BE2C (cell line): ENCODE measurements at regions not wholly inside any gene's neighbourhood (a gene's known extent, or its start where the extent isn't known, plus 50 kb on each side); places are given as distances from the start of the nearest gene placed in this dataset.

Experiments used
- DNase-seq: peaks from one replicate; pipeline ENCODE4 v3.0.0-alpha.2; 2020
- H3K27me3 ChIP-seq: fragments of 250-450 bp; sonication (Bioruptor Pico); 2 replicates; pipeline ENCODE4 v1.5.1; 2020; ENCODE audit warnings: mild to moderate bottlenecking
- H3K36me3 ChIP-seq: fragments of 250-450 bp; sonication (Bioruptor Pico); 2 replicates; pipeline ENCODE4 v1.5.1; 2020; ENCODE audit warnings: mild to moderate bottlenecking
- H3K4me1 ChIP-seq: fragments of 250-450 bp; sonication (Bioruptor Pico); 2 replicates; pipeline ENCODE4 v1.5.1; 2020
- H3K4me3 ChIP-seq: 2 replicates; pipeline ENCODE4 v1.5.1; 2011; ENCODE audit warnings: low read depth, low read length
- H3K9me3 ChIP-seq: fragments of 250-450 bp; sonication (Bioruptor Pico); 2 replicates; pipeline ENCODE4 v1.5.1; 2020
- TF ChIP-seq, protein P1 (sequence below): IDR thresholded peaks from 2 replicates; pipeline ENCODE4 v1.5.1; 2012; ENCODE audit warnings: mild to moderate bottlenecking, low read depth, low read length

DNA sequence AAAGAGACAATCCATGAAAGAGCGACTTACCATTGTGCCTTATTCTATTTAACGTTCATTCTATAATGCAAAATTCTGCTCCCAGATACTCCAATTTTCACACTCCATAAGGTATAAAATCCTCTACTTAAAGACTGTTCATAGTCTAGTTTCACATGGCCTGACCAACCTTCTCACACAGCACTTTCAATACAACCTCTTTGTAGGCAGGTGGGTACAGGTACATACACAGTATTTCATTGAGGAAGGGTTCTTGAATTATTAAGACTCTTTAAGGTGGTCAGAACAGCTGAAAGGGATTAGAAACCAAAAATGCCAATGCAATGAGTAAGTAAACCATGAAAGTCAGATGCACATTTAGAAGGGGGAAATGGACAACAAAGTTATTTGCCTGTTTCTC, 352.0 kb downstream of the PARP8 start:
- TF ChIP-seq, protein P1, sequence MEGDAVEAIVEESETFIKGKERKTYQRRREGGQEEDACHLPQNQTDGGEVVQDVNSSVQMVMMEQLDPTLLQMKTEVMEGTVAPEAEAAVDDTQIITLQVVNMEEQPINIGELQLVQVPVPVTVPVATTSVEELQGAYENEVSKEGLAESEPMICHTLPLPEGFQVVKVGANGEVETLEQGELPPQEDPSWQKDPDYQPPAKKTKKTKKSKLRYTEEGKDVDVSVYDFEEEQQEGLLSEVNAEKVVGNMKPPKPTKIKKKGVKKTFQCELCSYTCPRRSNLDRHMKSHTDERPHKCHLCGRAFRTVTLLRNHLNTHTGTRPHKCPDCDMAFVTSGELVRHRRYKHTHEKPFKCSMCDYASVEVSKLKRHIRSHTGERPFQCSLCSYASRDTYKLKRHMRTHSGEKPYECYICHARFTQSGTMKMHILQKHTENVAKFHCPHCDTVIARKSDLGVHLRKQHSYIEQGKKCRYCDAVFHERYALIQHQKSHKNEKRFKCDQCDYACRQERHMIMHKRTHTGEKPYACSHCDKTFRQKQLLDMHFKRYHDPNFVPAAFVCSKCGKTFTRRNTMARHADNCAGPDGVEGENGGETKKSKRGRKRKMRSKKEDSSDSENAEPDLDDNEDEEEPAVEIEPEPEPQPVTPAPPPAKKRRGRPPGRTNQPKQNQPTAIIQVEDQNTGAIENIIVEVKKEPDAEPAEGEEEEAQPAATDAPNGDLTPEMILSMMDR = no peak
- no peak overlapping the region for H3K4me3 ChIP-seq
- H3K4me1 ChIP-seq = no peaks in the 10 kb centered on the region
- no peaks in the 10 kb centered on the region for H3K36me3 ChIP-seq
- H3K9me3 ChIP-seq = no peaks in the 10 kb centered on the region
- H3K27me3 ChIP-seq = no peaks in the 10 kb centered on the region
- DNase-seq = no peak

DNA sequence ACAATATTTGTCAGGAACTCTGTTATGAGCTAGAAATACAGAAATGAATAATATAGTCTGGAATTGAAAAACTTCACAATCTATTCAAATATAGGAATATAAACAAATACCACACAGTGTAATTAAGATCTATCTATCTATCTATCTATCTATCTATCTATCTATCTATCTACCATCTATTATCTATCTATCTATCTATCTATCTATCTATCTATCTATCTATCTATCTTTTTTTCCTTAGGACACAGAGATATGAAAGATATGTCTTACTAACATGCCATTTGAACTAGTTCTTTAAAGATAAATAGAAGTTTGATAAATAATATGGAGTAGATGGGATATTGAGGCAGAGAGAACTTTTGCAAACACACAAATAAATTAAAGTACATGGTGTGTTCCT, 357.8 kb downstream of the PARP8 start:
- Histone ChIP-seq H3K27me3 (no peaks in the 10 kb centered on the region), H3K4me3 (no peak overlapping the region), H3K36me3 (no peaks in the 10 kb centered on the region), H3K9me3 (no peaks in the 10 kb centered on the region), H3K4me1 (no peaks in the 10 kb centered on the region)
- DNase-seq = no peak
- TF ChIP-seq, protein P1 = no peak

DNA sequence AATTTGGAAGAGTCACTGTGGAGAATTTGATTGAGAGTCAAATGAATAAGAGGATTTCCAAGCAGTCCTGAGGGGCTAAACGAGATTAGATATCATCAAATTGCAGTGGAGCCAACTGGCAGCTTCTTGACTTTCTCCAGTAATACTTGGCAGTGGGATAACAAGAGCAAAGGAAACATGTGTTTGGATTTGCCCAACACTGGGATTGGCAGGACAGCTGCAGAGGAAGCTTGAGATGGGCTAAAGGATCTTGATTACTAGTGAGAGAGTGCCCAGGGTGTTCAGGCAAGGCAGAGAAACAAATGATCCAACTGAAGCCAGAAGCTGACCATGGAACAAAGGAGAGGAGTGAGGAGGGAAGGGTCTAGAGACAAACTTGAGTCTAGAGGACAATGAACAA, 356.0 kb upstream of the ISL1 start:
- Histone ChIP-seq H3K4me3 (no peak overlapping the region), H3K4me1 (no peaks in the 10 kb centered on the region), H3K9me3 (no peaks in the 10 kb centered on the region), H3K36me3 (no peaks in the 10 kb centered on the region), H3K27me3 (no peaks in the 10 kb centered on the region)
- DNase-seq = no peak
- TF ChIP-seq, protein P1 = no peak

DNA sequence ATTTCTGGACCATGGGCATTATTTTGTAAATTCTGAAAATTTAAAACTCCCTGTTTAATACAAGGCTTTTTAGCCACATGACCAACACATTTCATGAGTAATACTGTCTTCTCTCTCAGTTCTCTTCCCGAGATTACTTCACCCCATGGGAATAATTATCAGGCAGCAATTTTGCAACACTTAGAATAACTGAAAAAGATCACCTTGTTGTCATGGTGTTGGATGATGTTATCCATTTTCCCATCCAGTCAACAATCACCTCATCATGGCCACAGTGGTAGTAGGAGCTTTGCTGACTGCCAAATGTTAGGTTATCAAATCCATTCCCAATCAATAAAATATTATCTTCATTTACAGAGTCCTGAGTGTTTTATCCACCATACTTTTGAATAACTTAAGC, 354.9 kb upstream of the ISL1 start:
- DNase-seq = no peak
- Histone ChIP-seq H3K36me3 (no peaks in the 10 kb centered on the region), H3K4me1 (no peaks in the 10 kb centered on the region), H3K9me3 (no peaks in the 10 kb centered on the region), H3K27me3 (no peaks in the 10 kb centered on the region), H3K4me3 (no peak overlapping the region)
- TF ChIP-seq, protein P1 = no peak

DNA sequence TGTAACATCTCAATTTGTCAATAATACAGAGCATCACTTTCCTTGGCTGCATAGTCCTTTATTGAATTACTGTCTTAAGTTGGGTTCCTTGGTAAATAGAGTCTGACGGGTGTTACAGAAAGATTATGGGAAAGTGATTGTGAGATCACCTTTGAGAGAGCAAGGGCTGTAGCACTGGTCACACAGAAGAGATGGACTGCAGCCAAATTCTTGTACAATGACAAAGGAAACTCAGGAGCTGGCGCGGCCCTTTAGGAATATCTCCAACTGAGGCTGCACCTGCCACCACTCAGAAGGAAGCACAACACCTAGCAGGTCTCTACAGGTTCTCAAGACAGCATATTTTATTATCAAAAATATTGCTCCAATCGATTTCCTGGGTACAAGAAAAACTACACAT, 350.0 kb upstream of the ISL1 start:
- Histone ChIP-seq H3K9me3 (no peaks in the 10 kb centered on the region), H3K36me3 (no peaks in the 10 kb centered on the region), H3K4me1 (no peaks in the 10 kb centered on the region), H3K4me3 (no peak overlapping the region), H3K27me3 (no peaks in the 10 kb centered on the region)
- TF ChIP-seq, protein P1 = no peak
- DNase-seq = no peak

DNA sequence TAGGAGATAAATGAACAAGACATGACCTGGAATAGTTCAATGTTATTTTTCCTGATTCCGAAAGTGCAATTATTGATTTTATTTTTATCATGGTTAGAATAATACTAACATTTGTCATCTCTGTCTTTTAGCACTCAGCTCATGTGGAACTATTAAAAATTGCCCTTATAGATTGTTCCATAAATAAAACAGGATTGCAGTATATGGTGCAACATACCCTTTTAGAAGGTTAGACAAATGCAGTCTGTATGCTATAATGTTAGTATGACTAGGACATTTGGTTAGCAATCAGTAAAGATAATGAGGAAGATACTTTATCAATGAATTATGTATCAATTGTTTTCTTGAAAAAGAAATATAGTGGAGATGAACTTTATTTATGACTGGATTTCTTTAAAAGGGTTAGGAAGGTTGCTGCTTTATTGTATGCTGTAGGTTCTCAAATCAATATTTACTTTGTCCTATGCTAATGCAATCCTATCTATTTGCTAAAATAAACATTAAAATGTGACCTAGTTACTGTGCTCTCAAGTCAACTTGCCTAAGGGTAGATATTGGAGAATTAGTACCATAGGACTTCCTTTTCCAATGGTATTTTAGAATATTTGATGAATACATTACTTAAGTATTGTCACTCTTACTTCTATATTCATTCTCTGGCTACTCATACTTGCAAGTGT, 348.9 kb upstream of the ISL1 start:
- Histone ChIP-seq H3K4me1 (no peaks in the 10 kb centered on the region), H3K27me3 (no peaks in the 10 kb centered on the region), H3K4me3 (no peak overlapping the region), H3K36me3 (no peaks in the 10 kb centered on the region), H3K9me3 (no peaks in the 10 kb centered on the region)
- no peak for DNase-seq
- TF ChIP-seq, protein P1 = no peak
